Upper lobe of left lung (tissue), 4 donors: ENCODE measurements at regions not wholly inside any gene's neighbourhood (a gene's known extent, or its start where the extent isn't known, plus 50 kb on each side); places are given as distances from the start of the nearest gene placed in this dataset.

Experiments
- EP300 ChIP-seq, 4 donors: sonication (generic); formaldehyde crosslinking; IDR thresholded peaks; one replicate each; pipeline ENCODE4 v1.5.1; 2017; ENCODE audit warnings: antibody characterized with exemption in 4 of 4, control low read depth in 2 of 4
- POLR2A ChIP-seq, 4 donors: fragments of 450-650 bp; IDR thresholded peaks; one replicate each; pipeline ENCODE4 v1.5.1; 2016 to 2017; ENCODE audit warnings: antibody characterized with exemption in 4 of 4, mild to moderate bottlenecking in 2 of 4
- TF ChIP-seq, protein P1 (sequence below), 6 experiments: fragments of 450-650 bp in 4 of 6; fragments of 200-600 bp in 2 of 6; sonication (generic) in 2 of 6; IDR thresholded peaks; one replicate each; pipeline ENCODE4 v1.5.1; 2016 to 2019; ENCODE audit warnings: antibody characterized with exemption in 6 of 6

DNA sequence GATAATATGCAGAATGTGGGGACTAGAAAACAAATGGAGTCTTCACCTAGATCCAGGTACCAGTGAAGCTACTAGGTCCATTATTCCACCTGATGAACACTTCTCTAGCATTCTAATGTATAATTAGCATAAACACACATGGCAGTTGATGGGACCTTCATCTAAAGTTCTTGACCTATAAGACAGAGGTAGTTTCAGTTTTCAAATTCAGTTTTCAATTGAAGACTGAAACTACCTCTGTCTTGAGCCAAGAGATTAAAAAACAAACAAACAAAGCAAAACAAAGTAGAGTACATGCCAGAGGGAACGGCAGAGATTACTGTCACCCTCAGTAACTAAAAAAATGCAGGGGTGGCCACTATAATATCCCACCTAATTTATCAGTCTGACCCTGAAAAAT, 199.9 kb upstream of the NEIL3 start:
- TF ChIP-seq, protein P1, sequence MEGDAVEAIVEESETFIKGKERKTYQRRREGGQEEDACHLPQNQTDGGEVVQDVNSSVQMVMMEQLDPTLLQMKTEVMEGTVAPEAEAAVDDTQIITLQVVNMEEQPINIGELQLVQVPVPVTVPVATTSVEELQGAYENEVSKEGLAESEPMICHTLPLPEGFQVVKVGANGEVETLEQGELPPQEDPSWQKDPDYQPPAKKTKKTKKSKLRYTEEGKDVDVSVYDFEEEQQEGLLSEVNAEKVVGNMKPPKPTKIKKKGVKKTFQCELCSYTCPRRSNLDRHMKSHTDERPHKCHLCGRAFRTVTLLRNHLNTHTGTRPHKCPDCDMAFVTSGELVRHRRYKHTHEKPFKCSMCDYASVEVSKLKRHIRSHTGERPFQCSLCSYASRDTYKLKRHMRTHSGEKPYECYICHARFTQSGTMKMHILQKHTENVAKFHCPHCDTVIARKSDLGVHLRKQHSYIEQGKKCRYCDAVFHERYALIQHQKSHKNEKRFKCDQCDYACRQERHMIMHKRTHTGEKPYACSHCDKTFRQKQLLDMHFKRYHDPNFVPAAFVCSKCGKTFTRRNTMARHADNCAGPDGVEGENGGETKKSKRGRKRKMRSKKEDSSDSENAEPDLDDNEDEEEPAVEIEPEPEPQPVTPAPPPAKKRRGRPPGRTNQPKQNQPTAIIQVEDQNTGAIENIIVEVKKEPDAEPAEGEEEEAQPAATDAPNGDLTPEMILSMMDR (IDR thresholded peaks at IDR 0.05): no peak
- TF ChIP-seq POLR2A (IDR thresholded peaks at IDR 0.05) (no peak), EP300 (IDR thresholded peaks at IDR 0.05) (no peak)
